Stomach (tissue), 8 donors: ENCODE measurements at regions not wholly inside any gene's neighbourhood (a gene's known extent, or its start where the extent isn't known, plus 50 kb on each side); places are given as distances from the start of the nearest gene placed in this dataset.

Experiments
- DNase-seq, 2 donors: peaks; one replicate each; pipeline versions ENCODE4 v3.0.0 to v3.0.0-alpha.2; 2013 to 2019
- H3K27ac ChIP-seq, 5 donors: fragments of 200-600 bp in 4 of 5; sonication (generic) in 4 of 5; one replicate each; pipeline ENCODE4 v1.5.1; 2013 to 2019; ENCODE audit warnings: mild to moderate bottlenecking in 1 of 5, moderate library complexity in 1 of 5
- H3K27me3 ChIP-seq, 3 donors: fragments of 200-600 bp; sonication (generic); one replicate each; pipeline ENCODE4 v1.5.1; 2017 to 2019; ENCODE audit warnings: mixed run types in 1 of 3
- H3K36me3 ChIP-seq, 4 donors: fragments of 200-600 bp; sonication (generic); 1 replicate in 3 of 4; 2 replicates in 1 of 4; pipeline ENCODE4 v1.5.1; 2016 to 2019
- H3K4me1 ChIP-seq, 4 donors: fragments of 200-600 bp; sonication (generic); one replicate each; pipeline ENCODE4 v1.5.1; 2016 to 2019
- H3K4me3 ChIP-seq, 4 donors: fragments of 200-600 bp; sonication (generic) in 3 of 4; one replicate each; pipeline ENCODE4 v1.5.1; 2016 to 2019; ENCODE audit warnings: mild to moderate bottlenecking in 1 of 4
- H3K9me3 ChIP-seq, 4 donors: fragments of 200-600 bp; sonication (generic); one replicate each; pipeline ENCODE4 v1.5.1; 2016 to 2019
- CTCF ChIP-seq, 7 experiments: fragments of 450-650 bp in 4 of 7; fragments of 200-600 bp in 3 of 7; sonication (generic) in 3 of 7; IDR thresholded peaks; one replicate each; pipeline ENCODE4 v1.5.1; 2016 to 2019; ENCODE audit warnings: antibody characterized with exemption in 7 of 7, control low read depth in 2 of 7, mild to moderate bottlenecking in 1 of 7
- EP300 ChIP-seq: sonication (generic); formaldehyde crosslinking; IDR thresholded peaks from one replicate; pipeline ENCODE4 v1.6.1; 2017; ENCODE audit warnings: antibody characterized with exemption
- POLR2A ChIP-seq, 4 donors: fragments of 450-650 bp; IDR thresholded peaks; one replicate each; pipeline ENCODE4 v1.6.1; 2016; ENCODE audit warnings: antibody characterized with exemption in 4 of 4, control low read depth in 2 of 4, mild to moderate bottlenecking in 1 of 4, moderate library complexity in 1 of 4
- POLR2AphosphoS5 ChIP-seq, 3 donors: sonication (generic); formaldehyde crosslinking; IDR thresholded peaks; one replicate each; pipeline ENCODE4 v1.6.1; 2016; ENCODE audit warnings: antibody characterized with exemption in 3 of 3
- WGBS, 5 donors: extraction: QIAGEN DNeasy Blood & Tissue Kit in 3 of 5; methylation state at CpG; one replicate each; pipeline versions ENCODE4 v1.1.5 to v1.1.7; 2013 to 2018; 5-methylcytosine and 5-hydroxymethylcytosine counted together
- intact Hi-C: fragments of 100-400 bp; cut with DNase I; formaldehyde crosslinking; loops from one replicate; pipeline ENCODE4 v1.15.1; 2023; ENCODE audit warnings: low total_unique reads
- donor health status: healthy with polysubstance abuse.
- donor health status: Bipolar disorder and iron deficiency.
- donor health status: healthy.

DNA sequence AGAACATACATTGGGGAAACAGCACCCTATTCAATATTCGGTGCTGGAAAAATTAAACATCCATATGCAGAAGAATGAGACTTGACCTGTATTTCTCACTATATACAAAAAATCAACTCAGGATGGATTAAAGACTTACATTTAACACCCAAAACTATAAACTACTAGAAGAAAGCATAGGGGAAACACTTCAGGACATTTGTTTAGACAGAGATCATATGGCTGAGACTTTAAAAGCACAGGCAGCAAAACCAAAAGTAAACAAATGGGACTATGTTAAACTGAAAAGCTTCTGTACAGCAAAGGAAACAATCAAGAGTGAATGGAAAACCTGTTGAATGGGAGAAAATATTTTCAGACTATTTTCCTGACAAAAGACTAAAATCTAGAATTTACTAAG lies 1694.1 kb upstream of the CELF4 start:
- no peaks in the 10 kb centered on the region for H3K36me3 ChIP-seq
- H3K4me1 ChIP-seq: peaks cover 0 to 4% (median 0%) of the 10 kb centered on the region in 4 donors
- H3K27ac ChIP-seq: no peak overlapping the region
- peak in 1 of 2 donors; percentile 37 for DNase-seq
- H3K27me3 ChIP-seq: no peaks in the 10 kb centered on the region
- WGBS, 5 donors: 59 to 80% (median 71%) methylated on average over 1 of the region's 1 CpG
- no peak overlapping the region for H3K4me3 ChIP-seq
- no peak for TF ChIP-seq CTCF (IDR thresholded peaks at IDR 0.05)
- no peak for TF ChIP-seq POLR2AphosphoS5 (IDR thresholded peaks at IDR 0.05)
- TF ChIP-seq EP300: no peak
- no peak for TF ChIP-seq POLR2A (IDR thresholded peaks at IDR 0.05)
- intact Hi-C loops: no loop called here
- H3K9me3 ChIP-seq: no peaks in the 10 kb centered on the region

DNA sequence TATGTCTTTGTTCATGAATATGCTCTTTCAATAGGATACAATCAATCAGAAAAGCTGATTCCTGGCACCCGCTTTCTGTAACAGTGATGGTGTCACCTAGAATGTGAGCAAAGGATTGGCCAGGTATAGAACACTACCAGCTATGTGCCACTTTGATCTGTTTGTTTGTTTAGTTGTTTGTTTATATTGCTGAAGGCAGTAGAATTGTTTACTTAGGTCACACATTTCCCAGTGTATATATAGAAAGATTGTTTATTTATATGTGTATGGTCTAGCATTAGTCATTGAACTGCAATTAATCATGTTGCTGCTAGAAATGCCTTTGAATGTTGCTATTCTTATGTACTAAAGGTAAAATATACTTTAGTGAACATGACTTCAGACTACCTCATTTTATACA lies 1678.6 kb upstream of the CELF4 start:
- no peak for DNase-seq
- Histone ChIP-seq H3K4me1 (no peaks in the 10 kb centered on the region), H3K9me3 (peaks cover 0 to 7% (median 0%) of the 10 kb centered on the region in 4 donors), H3K36me3 (no peaks in the 10 kb centered on the region), H3K4me3 (no peak overlapping the region), H3K27me3 (no peaks in the 10 kb centered on the region), H3K27ac (no peak overlapping the region)
- intact Hi-C loops: no loop called here
- TF ChIP-seq POLR2A (IDR thresholded peaks at IDR 0.05) (no peak), CTCF (IDR thresholded peaks at IDR 0.05) (no peak), POLR2AphosphoS5 (IDR thresholded peaks at IDR 0.05) (no peak), EP300 (no peak)
- 91 to 98% (median 95%) methylated on average over 1 of the region's 1 CpG for WGBS, 5 donors

GRCh38 chr18:39241534-39241933 lies 1675.9 kb upstream of the CELF4 start:
- DNase-seq: no peak
- Histone ChIP-seq H3K27ac (no peak overlapping the region), H3K4me3 (no peak overlapping the region), H3K9me3 (peaks cover 0 to 9% (median 0%) of the 10 kb centered on the region in 4 donors), H3K36me3 (no peaks in the 10 kb centered on the region), H3K27me3 (no peaks in the 10 kb centered on the region), H3K4me1 (no peaks in the 10 kb centered on the region)
- intact Hi-C loops: no loop called here
- TF ChIP-seq EP300 (no peak), POLR2A (IDR thresholded peaks at IDR 0.05) (no peak), POLR2AphosphoS5 (IDR thresholded peaks at IDR 0.05) (no peak), CTCF (IDR thresholded peaks at IDR 0.05) (no peak)
- 33 to 62% (median 41%) methylated on average over 3 of the region's 3 CpGs for WGBS, 5 donors

- no peaks in the 10 kb centered on the region for H3K27me3 ChIP-seq
- peaks cover 0 to 32% (median 5%) of the 10 kb centered on the region in 4 donors for H3K9me3 ChIP-seq
- whole genome bisulfite sequencing, 5 donors: 73 to 87% (median 83%) methylated on average over 5 of the region's 5 CpGs
- H3K4me1 ChIP-seq: no peaks in the 10 kb centered on the region
- no peak overlapping the region for H3K27ac ChIP-seq
- no peak for DNase-seq
- H3K36me3 ChIP-seq: no peaks in the 10 kb centered on the region
- H3K4me3 ChIP-seq: no peak overlapping the region
- TF ChIP-seq POLR2A (IDR thresholded peaks at IDR 0.05) (no peak), EP300 (no peak), POLR2AphosphoS5 (IDR thresholded peaks at IDR 0.05) (no peak), CTCF (IDR thresholded peaks at IDR 0.05) (no peak)
- intact Hi-C loops: no loop called here
Observed at GRCh38 chr18:39238981-39239660, 1673.5 kb upstream of the CELF4 start.
